H4 (cell line): ENCODE measurements at regions not wholly inside any gene's neighbourhood (a gene's known extent, or its start where the extent isn't known, plus 50 kb on each side); places are given as distances from the start of the nearest gene placed in this dataset.
A peak's percentile ranks its signal among the peaks of the same experiment; 100 is the strongest.

Experiments
- DNase-seq: peaks from one replicate; pipeline ENCODE4 v3.0.0-alpha.2; 2015; ENCODE audit warnings: low spot score

DNA sequence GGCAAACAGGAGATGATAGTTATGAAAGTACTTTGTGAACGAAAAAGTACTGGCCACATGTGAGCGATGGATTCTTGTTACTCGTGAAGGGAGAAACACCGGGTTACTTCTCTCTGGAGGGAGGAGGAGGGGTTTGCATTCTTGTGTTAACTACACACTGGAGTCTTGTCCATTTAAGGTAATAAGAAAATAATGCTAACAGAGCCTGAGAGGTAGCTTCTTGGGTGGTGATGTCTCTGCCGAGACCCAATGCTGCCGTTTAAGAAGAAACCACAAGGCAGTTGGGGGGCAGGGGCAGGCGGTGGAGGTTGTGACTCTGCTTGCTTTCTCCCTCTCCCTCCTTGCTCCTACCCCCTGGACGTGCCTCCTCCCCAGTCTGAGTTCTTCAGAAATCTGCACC is 100.9 kb upstream of the ROPN1 start:
- peak; percentile 37 for DNase-seq

DNA sequence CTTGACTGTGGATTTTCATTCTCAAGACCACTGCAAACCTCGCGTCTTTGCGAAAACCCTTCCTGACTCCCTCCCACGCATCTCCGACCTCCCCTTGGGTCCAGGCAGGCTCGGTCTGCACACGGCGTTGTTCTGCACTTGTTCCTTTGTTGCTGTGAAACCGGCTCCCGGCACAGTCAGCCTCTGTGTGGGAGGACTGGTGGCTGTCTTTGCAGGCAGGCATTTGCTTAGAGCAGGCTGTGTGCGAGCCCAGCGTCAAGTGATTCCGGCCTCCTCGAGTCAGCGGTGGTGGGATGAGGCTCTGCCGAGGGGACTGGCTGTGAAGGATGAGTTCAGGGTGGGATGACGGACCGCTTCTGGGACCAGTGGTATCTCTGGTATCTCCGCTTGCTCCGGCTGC is 102.6 kb upstream of the ROPN1 start:
- no peak for DNase-seq

DNA sequence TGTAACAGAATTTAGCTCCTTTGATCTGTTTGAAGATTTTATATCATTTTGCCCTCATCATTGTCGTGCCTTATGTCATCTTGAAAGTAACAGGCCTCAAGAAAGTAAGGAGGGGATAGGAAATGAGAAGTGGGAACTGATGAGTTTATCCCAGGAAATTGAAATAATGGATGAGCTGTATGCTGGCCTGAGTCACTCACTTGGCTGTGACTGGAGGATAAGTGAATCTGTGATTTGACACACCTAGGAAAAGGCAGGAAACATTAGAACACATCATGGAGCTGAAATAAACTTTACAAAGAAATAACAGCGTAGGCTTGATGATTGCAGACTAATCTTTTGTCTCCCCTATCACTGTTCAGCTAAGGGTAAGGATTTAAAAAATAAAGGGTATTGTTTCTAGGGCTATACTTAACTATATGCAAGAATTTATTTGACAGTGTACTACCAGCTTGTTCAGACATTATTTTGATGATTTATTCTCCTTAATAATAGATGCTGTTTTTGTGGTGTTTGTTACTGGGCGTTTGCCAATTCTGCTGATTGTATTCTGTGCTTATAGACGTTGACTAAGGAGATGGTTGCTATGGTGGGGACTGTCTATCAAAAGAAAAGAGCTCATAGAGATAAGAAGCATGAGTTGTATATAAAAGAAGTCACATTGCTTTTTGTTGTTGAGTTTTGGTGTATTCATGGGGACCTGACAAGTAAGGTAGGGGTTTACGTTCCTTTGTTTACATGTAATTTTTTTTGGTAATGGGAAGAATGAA is 105.6 kb upstream of the ROPN1 start:
- DNase-seq, result no peak

DNA sequence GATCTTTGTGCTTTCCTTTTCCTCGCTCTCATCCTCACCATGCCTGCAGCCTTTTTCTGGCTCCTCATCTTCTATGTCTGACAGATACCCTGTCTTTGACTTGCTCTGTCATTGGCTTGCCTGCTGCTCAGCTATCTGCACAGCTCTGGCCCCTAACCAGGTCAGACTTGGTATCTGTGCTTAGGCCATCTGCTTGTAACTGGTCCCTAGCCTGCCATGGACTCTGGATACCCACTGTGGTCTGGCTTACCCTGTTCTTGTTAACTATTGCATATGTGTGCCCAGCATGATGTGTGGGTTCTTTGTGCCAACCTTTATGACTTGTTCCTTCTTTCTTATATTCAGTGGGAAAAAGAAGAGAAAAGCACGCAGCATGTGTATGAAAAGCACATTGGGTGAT is 109.7 kb upstream of the ROPN1 start:
- no peak for DNase-seq

DNA sequence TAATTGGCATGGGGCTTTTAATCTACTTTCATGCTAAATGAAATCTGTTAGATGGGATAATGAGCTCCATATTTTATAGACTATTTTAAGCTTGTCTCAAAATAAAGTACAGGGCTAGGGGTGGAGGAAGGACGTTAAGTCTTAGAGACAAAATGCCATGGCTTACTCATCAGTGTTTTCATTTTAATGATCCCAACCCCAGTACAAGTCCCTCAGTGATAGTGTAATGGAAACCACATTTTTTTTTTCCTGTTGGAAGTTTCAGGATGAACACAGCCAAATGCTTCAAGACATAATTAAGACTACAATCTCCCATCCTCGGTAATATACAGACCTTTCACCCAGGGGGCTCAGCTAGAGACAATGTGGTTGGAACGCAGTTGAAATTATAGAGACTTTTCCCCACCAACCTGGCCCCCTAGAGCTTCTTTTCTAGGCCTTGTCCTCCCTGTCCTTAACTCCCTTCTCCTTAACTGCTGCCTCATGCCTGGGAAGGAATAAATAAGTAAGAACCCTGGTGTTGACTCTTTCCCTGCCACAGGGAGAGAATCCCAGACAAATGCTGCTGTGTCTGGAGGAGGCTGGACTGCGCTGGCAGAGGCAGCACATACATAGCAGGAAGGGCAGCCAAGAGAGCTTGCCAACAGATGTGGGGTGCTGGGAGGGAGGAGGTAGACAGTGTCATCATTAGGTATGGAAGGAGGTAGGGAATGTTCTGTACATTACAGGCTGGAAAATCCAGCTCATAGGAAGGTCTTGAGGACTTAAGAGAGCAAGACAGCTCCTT is 115.4 kb upstream of the ROPN1 start:
- DNase-seq, result no peak

DNA sequence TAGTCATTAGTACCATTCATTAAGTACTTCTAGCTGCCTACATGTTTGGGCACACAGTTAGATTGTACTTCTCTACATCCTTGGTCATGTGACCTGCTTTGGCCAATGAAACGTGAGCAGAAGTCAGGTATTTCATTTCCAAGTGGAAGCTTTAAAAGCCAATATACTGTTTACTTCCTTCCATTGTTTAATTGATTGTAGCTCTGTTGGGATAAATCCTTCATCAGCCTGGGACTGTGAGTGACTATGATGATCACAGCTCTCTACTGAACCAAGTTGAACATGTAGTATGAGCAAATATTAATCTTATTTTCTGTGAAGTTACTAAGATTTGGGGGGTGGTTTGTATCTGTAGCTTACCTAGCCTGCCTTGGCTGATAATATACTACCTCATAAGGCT is 116.5 kb upstream of the ROPN1 start:
- DNase-seq, result no peak

DNA sequence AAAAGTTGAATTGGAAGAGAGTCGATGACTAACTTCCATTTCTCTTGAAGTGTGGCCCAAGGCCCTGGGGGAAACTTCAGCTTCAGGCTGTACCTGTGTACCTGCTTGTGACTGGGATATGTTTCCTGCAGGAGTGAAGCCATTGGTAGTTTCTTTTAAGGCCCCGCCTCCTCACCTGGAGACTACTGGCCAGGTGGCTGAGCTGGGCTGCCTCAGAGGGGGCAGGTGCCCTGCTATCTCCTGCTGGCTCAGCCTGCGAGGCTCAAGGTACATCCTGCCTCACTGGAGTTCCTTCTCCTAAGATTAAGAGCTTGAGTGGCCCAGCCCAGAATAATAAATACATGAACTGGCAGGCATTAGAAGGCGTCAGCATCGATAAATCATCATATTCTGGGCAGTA is 121.6 kb upstream of the ROPN1 start:
- DNase-seq, result no peak

DNA sequence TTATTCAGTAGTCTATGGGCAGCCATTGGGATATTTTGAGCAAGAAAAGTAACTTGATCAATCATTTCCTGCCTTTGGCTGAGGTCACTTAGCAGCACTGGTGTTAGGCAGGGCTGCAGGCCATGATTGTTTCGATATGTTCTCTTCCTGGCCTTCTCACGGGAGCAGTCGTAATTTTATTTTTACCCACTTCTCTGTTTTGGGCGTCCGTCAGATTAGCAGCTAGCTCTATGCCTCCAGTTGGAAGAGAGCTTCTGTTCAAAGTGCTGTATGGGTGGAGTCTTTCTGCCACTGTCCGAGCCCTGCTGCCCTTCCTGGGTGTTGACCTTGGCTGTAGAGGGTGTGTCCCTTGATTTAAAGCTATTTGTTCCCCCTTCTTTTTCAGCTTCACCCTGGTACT is 123.4 kb upstream of the ROPN1 start:
- DNase-seq, result no peak

DNA sequence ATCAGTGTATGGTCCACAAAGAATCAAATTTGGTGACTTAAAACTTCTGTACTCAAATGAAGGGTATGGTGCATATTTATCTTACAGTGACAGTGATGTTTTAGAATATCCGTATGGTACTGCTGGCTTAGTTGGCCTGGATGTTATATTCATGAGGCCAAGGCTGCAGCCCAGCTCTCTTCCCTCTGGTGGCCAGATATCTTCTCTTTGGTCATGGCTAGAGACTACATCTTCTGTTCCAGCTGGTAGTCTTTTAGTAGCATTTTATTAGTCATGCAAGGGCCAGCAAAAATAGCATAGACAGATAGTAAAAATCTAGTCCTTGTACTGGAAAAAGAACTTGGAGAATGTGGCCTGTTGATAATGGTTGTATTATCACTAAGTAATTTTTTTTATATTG is 124.0 kb upstream of the ROPN1 start:
- DNase-seq, result no peak

DNA sequence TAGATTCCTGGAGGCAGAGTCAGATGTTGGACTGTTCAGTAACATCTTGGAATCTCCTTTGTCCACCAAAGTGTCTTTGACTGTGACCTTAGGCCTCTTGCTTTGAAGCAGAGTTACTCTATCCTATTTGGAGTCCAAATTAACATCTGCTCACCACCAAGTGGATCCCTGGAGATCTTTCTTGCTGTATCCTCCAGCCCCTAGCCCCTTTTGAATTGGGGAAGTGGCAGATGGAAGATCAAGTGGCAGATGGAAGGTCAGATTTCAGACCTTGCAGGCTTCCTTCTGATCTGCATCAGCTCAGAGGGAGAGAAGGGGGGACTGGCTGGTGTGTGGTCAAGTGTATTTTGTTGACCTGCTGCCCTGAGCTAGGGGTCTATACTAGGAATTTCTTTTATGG is 125.0 kb upstream of the ROPN1 start:
- DNase-seq, result no peak

DNA sequence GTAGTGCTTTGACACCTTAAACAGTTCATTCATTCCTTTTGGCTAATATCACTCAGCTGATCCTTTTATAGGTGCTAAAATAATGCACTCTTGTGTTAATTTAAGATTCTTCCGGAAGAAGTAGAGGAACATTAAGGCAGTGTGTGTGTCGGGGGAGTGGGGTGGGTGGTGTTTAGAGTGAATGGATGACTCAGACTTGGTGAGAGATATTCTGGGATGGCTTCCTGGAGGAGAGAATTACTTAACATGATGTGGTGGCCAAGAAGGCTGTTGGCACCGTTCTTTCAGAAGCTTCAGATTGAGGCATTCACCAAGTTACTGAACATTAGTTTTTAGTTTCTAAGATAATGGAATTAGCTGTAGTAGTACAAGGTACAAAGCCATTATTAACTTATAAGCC is 125.6 kb upstream of the ROPN1 start:
- peak; percentile 52 for DNase-seq

DNA sequence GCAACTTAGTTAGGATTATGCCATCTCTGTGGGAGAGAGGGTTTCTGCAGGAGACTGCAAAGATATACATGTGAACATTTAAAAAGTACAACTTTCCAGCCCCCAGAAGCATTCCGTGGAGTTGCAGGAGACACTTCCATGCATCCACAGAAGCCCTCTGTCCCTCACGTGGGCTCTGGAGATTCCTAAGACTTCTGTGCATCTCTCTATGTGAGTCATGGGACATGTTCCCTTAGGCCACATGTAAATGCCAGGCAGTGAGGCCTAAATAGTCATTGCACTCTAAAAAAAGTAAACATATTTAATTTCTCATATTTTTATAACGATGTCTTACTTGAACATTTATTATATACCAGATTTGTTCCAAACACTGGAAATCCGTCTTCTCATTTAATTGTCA is 126.5 kb upstream of the ROPN1 start:
- no peak for DNase-seq

DNA sequence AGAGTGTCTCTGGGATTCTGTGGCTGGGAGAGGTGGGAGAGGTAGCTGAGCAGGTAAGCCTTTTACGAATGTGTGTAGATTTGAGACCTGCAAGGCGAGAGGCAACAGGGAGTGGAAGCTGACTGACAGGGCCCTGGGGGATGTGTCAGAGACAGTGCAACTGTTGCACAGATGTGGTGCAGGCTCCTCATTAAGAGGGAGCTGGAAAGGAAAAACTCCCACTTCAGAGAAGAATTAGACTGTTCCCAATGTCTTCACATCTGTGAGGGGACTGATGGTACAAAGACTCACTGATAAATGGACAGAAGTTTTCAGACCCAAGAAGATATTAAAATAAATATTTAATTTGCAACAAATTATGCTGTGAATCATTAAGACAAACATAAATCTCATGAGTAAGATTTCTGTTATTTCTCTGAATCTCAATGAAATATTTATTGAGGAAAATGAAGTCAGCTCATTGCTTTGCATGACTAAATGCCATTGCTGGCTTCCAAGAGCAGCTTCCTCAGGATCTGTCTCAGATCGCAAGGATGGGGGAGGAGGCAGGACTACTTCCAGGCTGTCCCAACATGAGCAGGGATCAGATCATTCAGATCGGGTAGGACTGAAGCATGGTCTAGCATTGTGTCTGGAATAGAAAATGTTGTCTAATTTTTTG is 127.3 kb upstream of the ROPN1 start:
- DNase-seq, result no peak

DNA sequence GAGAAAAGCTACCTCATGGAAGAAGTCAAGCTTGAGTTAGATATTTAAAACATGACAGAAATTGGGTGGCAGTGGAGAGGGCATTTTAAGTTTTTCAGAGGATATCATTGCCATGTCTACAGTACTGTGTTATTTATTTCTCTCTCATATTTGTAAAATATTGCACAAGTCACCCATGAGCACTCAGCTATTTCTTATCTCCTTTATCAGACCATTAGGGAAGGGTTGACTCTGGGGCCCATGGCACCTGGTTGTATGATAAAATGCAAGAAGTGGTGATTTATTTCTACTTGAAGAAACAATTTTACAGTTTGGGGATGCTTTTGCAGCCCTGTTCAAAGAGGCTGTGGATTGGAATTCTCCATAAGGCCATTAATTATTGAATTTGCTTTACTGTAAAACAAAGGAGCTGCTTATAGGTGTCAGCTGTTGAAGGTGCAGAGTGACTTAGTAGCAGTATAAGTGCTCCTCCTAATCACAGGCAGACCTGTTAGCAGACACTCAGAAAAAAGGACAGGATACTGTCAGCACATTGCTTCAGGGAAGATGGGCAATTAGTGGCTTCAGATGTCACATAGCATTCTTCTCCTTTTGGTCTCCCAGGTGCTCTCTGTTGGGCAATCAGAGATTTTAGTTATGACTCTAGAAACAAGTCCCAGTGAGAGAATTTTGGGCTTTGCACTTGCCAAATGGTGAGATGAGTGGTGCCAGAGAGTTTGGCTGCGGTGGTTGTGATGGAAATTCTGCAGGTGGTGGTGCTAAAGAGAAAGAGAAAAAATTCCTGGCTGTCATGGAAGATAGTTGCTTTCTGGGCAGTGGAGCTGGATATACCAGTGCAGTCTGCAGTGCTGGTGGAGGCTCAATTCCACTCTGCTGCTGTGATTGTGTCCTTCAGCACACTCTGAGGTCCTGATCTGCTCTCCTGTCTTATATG is 129.7 kb upstream of the ROPN1 start:
- no peak for DNase-seq

DNA sequence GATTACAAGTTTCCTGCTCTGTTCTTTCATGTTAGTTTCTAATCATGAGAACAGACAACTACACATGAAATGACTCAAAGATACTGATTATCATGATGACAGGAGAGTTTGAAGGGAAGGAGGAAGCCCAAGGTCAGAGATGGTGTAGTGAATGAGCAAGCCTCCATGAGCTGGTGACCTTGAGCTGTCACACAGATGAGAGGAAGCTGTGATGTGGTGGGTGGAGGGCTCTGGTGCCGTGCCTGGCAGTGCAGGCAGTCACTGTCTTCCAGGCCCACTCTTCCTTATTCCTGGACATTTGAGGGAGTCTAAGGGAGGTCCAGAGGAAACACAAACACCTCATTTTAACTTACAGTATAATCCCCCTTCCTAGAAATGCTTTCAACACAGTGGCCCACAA is 133.4 kb upstream of the ROPN1 start:
- no peak for DNase-seq

DNA sequence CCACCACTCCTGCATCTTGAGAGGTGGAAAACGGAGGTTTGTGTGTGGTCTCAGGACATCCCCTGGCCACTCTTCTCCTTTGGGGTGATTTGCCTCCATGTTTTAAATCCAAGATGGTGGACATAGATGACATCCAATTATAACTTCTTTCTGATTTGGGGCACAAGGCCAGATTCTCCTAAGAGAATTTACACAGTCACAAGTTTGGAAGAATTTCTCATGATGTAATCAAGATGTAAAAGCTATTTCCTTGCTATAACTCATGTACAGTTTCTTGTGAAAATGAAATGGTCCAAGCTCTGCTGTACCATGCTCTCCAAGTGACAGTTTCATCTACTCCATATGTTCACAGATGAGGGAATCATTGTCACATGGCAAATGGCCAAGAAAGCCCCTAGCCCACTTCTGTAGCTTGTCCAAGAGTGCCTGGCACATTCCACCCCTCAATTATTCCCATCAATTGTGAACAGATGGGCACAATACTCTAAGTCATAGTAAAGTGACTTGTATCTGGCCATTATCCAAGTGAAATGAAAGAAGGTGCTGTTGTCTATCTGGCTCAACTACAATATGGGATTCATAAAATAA is 134.6 kb upstream of the ROPN1 start:
- DNase-seq, result no peak

DNA sequence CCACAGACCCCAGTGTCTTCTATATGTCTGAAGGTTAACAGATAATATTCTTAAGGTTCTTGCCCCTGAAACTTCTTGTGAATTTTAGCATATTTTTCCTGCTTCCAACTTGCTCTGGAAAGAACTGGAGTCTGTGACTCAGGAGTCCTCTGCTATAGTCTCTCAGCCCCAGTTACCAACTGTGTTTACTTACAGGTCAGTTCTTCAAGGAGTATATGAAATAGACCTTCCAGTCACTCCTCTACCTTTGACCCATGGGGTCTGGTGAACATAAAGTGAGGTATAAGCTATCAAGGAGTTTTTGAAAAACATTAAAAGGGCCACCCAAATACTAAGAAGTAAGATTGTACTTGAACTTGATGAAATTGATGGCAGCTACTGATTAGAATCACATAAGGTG is 139.2 kb upstream of the ROPN1 start:
- DNase-seq, result no peak

DNA sequence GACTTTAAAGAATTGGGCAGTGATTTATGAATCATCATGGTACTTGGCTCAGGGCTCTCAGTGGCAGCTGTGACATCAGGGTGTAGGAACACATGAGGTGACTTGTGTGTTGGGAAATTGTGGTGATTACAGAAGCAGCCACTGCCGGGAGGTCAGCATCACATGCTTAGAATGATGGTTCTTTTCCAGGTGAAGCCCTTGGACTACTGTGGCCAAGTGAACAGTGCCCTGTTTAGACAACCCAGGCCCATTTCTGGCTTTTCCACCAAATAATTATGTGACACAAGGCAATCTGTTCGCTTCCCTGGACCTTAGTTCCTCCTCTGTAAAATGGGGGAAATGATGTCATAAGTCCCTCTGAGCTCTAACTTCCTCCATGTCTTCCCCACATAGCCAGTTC is 139.7 kb upstream of the ROPN1 start:
- DNase-seq, result peak; percentile 65

DNA sequence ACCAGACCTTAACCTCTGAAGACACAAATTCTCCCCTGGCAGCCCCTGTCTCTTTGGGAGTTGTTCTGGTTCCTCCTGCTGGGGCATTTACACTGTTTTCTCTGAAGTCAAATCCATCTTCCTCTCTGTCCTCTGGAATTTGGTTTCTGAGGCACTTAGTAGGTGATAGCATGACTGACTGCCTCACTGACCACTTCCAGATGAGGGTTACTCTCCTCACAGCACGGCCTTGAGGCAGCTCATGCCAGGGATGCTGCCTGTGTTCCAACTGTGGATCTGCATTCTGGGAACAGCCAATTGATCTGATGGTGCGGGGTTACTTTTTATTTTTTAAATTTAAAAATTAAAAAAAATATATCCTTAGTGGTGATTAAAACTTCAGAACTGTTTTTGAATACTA is 140.9 kb upstream of the ROPN1 start:
- DNase-seq, result no peak

DNA sequence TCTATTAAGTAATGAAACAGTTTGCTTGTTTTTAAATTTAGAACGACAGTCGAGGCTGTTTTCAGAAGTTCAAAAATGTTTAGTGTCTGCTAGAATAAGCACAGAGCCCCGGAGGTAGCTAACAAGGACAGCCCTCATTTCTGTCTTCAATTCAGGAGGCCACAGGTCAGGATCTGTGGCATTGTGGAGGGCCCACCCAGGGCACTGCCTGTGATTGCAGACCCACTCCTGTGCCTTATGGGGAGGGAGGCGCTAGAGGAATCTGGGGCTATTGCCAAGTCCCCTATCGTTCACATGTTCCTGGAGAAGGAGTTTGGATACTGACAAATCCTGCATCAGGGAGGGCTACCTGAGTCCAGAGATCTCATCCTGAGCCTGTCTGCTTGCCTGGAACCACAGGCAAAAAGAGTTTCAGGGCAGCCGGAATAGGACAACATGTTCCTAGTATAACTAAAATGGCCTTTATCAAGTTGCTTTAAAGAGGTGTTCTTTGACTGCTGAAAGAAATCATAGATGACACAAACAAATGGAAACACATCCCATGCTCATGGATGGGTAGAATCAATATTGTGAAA is 141.5 kb upstream of the ROPN1 start:
- DNase-seq, result no peak

DNA sequence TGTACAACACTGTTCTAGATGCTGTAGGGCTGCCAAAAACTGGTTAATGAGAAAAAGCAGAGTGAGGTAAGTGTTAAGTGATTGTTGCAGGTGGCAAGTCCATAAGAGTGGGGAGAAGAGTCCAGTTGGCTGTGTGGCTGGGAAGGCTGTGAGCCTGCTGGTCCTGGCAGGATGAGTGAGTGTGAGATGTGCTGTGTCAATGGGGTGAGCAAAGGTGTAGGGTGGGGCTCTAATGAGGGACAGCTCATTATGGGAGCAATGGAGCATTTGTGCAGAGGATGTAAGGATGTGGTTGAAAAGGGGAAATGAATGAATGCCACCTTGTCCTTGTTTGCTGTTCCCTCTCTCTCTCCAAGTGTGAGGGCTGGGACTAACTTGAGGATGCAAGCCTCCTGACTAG is 145.3 kb upstream of the ROPN1 start:
- no peak for DNase-seq
